DMS53 treated with DMSO at 0.1 percent for 48 hours (cell line): ENCODE measurements at regions not wholly inside any gene's neighbourhood (a gene's known extent, or its start where the extent isn't known, plus 50 kb on each side); places are given as distances from the start of the nearest gene placed in this dataset.

Experiments
- DNase-seq: peaks from one replicate; lab custom pipeline; 2025; ENCODE audit not compliant: unreplicated experiment; lab: John Stamatoyannopoulos, UW

DNA sequence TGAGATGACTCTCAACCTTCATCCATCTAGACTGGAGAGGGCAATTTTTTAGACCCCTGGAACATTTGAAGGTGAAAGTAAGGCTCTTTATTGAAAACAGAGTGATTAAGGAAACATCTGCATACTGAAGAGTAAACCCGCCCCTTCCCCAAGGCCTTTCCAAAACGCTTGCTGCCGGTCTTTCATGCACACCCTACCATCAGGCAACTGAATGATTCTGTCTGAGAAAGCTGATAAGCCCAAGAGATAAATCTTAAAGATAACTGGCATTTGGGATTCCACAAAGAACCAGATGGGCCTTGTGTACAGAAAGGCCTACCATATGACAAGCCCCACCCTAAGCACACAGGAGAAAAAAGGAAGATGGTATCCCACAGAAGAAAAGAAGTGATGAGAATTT lies 54.4 kb upstream of the PIK3R1 start:
- no peak for DNase-seq

DNA sequence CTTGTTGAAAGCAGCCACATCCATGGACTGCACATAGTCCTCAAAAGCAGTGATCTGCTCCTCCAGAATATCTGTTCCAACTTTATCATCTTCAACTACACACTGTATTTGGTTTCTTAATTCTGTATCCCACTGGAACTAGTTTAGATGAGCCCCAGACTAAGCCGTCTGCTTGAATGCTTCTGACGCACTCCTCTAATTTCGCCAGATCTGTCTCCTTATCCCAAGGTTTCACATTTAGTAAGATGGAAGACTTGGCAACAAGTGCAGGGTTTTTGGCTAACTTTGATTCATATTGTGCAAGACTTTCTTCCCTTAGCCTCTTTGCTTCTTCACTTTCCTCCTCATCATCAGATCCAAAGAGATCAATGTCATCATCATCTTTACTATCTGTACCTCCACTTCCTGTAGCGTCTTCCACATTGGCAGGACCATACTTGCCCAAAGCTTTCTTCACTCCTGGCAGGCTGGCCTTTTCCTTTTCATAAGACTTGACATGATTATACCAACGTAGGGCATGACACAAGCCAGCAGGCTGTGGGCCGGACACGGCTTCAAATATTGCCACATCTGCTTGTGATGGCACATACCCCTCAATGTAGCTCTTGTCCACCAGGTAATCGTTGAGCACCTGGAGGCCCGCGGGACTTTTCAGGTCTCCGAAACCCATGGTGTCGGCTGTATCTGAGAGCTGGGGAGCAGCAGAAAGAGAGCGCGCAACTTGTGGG lies 56.2 kb upstream of the PIK3R1 start:
- DNase-seq, result no peak

DNA sequence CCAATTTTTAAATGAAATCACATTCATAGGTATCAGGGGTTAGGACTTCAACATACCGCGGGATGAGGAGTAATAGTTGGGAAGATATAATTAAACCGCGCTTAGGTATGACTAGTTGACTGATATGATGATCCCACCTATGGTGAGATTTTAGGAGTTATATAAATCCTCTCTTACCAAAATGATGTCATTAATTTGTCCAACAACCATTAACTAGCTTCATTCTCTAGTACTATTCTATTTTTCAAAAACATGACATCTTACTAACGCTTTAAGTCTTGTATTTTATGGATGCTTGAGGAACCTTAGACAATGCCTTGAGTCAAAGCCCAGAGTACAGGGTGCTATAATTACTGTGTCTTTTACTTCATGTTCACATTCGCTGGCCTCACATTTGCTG lies 59.6 kb upstream of the PIK3R1 start:
- no peak for DNase-seq

DNA sequence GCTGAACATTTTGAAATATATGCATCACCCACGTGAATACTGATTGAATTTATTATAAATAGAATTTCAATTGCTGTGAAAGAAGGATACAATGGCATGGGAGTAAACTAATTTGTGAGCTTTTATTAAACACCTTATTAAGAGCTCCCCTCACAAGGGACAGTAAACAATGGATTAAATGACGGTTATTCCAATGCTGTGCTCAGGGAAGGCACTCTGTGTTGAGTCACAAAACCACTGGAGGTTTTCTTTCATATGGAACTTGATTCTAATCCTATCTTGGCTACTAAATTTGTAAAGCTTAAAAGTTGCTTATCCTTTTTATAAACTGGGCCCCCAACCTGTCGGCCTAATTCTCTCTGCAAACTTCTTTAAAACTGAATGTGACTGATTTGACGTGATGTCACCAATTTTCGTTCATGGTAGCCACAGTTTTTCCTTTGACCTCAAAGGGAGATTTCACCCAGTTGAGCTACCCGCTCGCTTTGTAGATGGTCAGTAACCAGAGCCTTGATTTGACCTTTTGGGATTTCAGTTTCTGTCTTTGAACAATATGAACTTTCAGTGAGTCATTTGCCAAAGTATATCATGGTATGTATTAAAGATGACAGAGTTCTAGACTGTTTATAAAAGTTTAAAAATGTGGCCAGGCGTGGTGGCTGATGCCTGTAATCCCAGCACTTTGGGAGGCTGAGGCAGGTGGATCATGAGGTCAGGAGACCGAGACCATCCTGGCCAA lies 61.3 kb upstream of the PIK3R1 start:
- DNase-seq, result no peak

DNA sequence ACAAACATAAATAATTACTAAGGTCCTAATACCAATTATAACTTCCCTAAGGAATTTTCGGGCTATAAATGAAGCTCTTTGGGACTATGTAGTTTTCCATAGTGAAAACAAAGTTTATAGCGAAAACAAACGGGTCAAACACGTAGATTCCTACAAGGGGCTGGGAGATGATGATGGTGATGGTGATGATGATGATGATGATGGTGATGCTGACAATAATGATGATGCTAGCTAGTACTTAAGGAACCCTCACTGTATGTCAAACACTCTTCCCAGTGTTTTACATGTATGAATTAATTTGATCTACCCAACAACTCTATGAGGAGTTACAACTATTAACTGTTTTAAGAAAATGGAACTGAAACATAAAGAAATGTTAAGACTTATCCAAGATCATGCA lies 63.7 kb upstream of the PIK3R1 start:
- no peak for DNase-seq

DNA sequence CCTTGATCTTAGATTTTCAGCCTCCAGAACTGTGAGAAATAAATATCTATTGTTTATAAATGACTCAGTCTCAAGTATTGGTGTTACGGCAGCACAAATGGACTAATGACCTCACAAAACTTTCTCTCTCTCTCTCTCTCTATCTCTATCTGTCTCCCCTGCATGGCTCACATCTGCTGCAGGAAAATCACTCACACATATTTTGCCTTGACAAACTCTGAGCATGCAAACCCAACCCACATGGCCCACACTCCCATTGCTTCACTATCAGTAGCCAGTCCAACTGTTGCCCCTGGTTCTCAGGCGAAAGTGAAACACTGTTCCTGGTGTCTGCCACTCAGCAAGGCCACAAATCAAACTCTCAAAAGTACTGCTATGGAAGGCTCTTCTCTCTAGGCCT lies 66.4 kb upstream of the PIK3R1 start:
- no peak for DNase-seq

DNA sequence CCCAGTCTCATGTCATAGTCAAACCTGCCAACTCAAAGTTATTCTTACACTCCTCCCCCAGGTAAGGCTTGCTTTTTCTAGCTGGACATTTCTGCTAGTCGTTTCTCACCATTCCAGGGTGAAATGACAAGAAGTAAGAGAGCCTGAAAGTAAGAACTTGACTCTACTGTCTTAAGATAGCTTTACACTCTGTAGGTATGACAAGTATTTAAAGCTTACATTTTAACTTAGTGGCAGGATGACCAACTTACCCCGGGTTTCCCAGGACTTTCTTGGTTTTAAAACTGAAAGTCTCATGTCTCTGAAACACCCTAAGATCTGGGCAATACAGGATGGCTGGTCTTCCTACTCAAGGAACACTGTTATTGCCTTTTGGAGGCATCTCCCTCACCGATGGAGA lies 67.5 kb upstream of the PIK3R1 start:
- DNase-seq, result no peak

DNA sequence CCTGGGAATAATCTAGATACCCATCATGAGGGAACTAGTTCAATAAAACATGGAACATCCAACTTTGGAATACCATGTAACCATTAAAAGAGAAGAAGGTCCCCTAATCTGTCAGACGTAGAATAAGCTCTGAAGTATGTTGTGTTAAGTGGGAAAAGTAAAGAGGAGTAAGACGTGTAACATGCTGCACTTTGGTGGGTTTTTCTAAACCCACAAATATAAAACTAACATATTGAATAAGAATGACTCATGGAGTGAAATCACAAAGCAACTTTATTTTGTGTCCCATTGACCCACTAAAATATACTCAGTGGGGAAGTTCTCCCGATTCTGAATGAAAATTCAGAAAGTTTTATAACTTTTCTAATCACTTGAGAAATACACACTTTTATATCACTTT lies 67.9 kb upstream of the PIK3R1 start:
- DNase-seq, result no peak

DNA sequence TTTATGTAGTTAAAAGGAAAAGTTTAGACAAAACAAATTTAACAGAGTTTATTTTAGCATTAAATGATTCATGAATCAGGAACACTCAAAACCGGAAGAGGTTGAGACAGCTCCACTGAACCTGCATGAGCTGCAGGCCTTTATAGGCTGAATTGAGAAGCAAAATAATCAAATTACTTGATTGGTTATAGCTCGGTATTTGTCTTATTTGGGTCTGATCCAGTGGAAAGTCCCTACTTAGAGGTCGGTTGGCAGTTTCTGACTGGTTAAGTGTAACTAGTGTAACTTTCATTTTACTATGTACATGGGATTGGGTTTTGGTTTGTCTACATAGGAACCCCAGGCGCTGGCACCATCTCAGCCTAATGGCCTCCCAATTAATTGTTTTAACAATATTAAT lies 74.1 kb upstream of the PIK3R1 start:
- no peak for DNase-seq

DNA sequence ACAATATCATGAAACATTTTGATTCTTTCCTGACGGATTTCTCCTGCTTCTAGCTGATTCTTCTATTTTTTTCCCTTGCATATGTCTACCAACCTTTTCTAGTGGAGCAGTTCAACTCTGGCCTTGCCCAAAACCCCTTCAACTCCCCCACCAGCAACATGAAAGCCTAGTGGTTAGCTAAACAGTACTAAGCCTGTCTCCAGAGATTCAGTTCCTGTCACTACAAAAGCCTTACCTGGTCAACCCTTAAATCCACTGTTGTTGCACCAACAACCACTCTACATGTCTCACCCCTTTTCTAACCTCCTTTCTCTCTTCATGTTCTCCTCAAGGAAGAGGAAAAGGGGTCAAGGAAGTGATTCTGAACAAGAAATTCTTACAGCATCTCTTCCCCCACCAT lies 74.8 kb upstream of the PIK3R1 start:
- no peak for DNase-seq

DNA sequence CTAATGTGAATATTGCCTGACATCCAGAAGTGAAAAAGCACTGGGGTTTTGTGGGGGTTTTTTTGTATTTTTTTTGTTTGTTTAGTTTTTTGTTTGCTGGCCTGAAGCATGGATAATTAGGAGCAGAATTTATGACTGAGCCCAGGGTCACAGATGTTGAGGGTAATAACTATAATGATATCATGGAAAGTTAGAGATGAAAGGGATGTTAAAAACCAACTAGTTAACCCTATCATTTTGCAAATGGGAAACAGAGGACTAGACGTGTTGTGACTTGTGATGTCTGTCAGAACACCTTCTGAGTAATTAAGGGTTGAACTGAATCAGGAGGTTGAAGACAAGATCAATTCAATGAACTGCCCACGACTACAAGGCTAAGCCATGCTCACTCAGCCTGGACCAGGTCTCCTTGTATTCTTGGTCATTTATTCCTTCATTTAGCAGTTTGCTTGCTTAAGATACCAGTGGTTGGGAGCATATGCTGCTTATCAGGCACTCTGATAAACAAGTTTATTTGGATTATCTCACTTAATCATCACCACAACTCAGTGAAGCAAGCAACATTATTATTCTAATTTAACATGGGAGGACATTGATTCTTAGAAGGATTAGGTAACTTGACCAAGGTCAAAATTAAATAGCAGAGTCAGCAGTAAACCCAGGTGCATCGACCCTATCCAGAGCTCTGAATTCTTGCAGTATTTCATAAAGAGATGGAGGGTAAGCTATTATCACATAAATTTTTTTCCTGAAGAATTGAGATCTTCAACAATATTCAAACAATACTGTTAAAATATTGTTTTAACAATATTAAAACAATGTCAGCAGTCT lies 75.7 kb upstream of the PIK3R1 start:
- DNase-seq, result no peak

DNA sequence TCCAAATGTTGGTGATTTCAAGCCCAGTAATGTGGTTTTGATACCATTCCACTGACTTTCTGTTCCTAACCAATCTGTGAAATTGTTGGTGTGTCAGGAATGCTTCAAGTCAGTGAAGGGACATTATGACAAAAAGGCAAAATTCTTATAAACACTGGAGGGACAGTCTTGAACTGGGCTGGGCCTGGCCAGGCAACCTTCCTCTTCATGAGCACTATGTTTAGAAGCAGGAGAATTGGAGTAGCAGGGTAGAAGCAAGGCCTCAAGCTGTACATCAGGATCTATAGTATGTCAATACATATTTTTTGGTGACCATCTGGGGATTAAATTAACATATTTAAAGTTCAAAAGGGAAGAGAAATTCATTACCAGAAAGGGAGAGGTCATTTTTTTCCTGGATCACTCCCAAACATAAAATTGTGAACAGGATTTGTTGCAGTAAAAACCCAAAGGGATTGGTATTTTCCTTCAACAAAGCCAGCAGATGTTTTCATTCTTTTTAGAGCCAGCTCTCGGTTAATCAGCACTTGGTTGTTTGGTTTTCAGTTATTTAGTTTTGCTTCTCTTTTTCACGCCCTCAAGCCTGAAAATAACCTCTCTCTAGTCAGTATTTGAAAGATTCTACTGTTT lies 77.9 kb upstream of the PIK3R1 start:
- no peak for DNase-seq

DNA sequence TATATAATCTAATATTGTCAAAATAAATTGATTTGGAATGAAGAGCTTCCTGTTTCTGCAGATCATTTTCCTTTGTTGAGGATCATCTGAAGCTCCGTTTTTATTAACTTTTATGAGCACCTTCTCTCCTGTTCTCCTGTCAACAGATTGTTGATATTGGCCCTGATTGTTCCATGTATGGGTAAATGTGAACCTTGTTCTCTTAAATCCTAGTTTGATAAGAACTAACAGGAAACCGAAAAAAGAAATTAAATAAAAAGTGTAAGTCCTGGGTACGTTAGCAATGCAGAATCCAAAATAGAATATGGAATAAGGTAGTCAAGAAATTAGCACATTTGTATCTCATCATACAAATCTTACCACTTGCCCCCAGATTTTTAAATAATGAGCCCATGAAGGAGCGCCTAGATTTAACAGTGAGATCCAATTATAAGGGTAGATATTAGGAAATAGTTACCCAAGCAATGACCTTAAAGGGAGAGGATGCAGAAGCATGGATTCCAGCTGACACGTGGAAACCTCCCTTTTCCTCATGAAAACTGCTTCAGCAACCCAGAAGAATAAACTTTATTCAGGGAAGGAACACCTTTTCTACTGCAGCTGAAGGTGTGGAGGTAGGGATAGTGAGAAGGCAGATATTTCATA lies 80.8 kb upstream of the PIK3R1 start:
- no peak for DNase-seq

DNA sequence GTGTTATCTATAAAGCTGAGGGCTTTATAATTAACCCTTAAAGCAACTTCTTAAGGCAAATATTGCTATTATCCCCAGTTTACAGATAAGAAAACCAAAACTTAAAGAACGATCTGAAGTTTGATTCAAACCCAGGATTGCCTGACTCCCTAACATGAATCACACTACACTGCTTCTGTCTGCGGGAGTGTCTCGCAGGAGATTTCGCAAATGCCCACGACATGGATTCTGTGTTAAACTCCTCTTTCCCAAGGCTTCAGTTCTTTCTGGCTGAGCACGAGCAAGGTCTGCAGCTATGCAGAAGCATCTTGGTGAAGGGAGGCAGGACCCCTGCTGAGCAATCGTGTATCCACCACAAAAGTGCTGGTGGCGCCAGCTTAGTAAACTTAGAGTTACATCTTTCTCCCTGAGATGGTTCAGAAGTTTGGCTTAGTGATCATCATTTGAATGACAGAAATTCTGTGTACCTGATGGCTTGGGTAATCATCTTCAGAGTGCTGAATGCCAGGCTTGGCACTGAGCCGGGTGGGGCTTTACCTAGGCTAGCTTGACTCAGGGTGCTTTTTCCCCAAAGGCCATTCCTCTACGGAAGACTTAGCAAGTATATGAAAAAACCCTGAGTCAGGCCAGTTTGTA lies 81.4 kb upstream of the PIK3R1 start:
- DNase-seq, result no peak

DNA sequence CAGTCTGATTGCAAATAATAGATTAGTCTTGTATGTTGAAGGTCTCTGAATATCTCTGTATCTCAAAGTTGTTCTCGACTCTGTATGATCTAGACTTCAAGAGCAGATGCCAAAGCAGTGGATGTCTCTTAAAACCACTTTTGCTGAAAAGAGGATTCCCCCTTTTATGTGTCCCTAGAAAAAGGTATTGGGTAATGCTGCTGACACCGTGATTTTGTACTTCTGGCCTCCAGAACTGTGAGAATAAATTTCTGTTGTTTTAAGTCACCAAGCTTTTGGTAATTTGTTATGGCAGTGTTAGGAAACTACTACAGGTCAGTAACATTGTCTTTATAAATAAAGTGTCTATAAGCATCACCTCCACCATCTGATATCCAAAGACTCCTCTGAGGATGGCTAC lies 85.3 kb upstream of the PIK3R1 start:
- no peak for DNase-seq

DNA sequence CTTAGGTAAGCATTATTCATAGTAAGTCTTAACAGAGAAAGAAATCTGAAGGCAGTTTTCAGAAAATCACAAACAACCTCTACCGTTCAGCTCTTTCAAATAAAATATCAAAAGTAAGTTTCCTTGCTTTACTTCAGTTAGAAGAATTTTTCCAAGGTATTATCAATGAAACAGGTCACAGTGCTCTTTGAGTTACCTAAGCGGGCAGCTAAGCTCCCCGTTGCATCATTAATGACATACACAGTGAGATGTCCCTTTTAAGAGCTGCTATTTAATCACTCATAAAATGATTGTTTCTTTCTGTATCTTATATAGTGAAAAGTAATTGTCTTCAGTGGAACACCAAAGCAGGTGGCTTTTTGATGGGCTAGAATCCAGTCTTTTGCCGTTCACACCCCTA lies 86.2 kb upstream of the PIK3R1 start:
- no peak for DNase-seq

DNA sequence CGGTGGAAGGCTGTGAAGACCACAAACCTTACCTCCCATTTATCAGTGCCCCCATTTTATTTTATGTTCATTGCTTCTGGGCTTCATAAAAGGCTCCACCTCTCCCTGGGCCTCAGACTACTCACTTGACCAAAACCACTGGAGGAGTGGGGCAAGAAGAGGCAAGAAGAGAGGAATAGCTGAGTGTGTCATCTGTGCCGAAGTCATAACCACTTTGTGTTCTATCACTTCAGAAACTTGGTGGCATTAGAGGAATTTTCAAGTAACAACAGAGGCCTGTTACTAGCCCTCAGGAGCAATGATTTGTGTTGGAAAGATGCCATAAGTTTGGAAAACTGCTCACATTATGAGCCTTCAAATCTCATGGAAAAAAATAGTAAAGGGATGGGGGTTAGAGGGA lies 88.7 kb upstream of the PIK3R1 start:
- DNase-seq, result no peak

DNA sequence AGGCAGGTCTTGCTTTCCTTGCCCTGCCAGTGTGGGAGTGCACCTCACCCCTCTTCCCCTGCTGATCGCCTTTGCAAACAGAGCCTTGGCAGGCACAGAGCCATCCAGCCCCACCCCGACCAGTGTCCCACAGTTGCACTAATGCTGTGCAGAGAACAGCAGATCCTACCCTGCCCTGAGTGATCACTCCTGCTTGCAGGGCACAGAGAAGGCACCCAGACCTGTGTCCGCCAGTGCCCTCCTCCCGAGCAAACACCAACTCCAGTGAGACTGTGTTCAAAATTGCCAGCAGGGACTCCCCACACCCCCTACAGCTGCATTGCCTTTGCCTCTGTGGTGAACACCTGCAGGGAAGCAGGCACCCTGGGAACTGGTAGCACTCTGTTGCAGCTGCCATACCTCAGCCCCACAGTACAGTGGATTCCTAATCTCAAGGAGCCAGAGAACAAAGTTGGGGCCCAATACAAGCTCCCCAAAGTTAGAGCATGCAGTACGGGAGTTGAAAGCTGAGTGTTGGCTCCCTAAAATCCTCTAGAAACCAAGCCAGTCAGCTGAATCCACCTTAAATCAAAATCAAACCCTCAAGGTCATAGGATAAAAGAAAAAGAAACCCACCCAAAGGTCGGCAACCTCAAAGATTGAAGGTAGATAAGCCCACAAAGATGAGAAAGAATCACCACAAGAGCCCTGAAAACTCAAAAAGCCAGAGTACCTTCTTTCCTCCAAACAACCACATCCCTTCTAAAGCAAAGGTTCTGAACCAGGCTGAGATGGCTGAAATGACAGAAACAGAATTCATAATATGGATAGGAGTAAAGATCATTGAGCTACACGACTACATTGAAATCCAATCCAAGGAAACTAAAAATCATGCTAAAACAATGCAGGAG lies 92.9 kb upstream of the PIK3R1 start:
- no peak for DNase-seq

DNA sequence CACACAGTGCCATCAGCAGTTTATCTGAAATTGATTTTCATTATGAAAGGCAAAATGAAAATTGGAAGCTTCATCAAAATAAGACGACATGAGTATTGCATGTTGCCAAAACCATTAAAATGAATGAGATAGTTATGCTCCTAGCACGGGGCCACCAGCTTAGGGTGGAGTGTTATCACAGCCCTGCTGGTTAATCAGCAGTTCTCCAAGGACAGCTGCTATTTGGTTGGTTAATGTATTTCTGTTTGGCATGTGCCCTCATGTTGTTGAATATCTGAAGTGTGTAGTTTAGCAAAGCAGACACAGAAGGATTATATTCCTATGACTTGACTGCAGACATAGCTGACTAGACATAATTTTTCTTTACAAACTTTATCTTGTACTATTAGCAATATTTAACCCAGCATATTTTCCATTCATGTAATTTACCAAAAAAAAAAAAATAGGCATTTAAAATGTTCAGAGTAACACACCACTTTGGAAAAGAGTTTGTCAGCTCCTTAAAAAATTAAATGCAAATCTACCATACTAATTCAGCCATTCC lies 98.6 kb upstream of the PIK3R1 start:
- no peak for DNase-seq
